Activated CD4-positive, alpha-beta T cell treated with anti-CD3 and anti-CD28 coated beads, Interleukin-2, amount 50 U/mL, for 16 hours (primary cell): ENCODE measurements at regions not wholly inside any gene's neighbourhood (a gene's known extent, or its start where the extent isn't known, plus 50 kb on each side); places are given as distances from the start of the nearest gene placed in this dataset.
"Not testable (repeated sequence)": the region's sequence is repeated elsewhere in the genome, so short reads cannot be mapped to it uniquely, and the experiment has no call there.

ENCODE experiments used
- DNase-seq: peaks from one replicate; pipeline ENCODE4 v3.0.0-alpha.2; 2020

GRCh38 chr5:130427222-130427955 lies 523.1 kb downstream of the CHSY3 start:
- DNase-seq = no peak

- no peak for DNase-seq
These were observed 521.2 kb downstream of the CHSY3 start for GRCh38 chr5:130425424-130425823.

- DNase-seq = no peak
These were observed 520.1 kb downstream of the CHSY3 start for GRCh38 chr5:130424341-130424740.

- DNase-seq = no peak
These were observed 498.6 kb downstream of the CHSY3 start for GRCh38 chr5:130402906-130403305.

- no peak for DNase-seq
These were observed 495.8 kb downstream of the CHSY3 start for GRCh38 chr5:130400091-130400490.

- DNase-seq = no peak
These were observed 494.6 kb downstream of the CHSY3 start for GRCh38 chr5:130398825-130399224.

- not testable (repeated sequence) for DNase-seq
These were observed 493.5 kb downstream of the CHSY3 start for GRCh38 chr5:130397727-130398126.

- no peak for DNase-seq
These were observed 492.9 kb downstream of the CHSY3 start for GRCh38 chr5:130397132-130397531.

GRCh38 chr5:130391727-130392264 lies 487.5 kb downstream of the CHSY3 start:
- DNase-seq = not testable (repeated sequence)

GRCh38 chr5:130386155-130386554 lies 481.9 kb downstream of the CHSY3 start:
- DNase-seq = no peak

GRCh38 chr5:130385656-130386055 lies 481.4 kb downstream of the CHSY3 start:
- no peak for DNase-seq

- no peak for DNase-seq
These were observed 461.7 kb downstream of the CHSY3 start for GRCh38 chr5:130365956-130366355.

- DNase-seq = no peak
These were observed 445.9 kb downstream of the CHSY3 start for GRCh38 chr5:130350131-130350530.

GRCh38 chr5:130337179-130337888 lies 433.1 kb downstream of the CHSY3 start:
- DNase-seq = no peak

GRCh38 chr5:130335117-130335516 lies 430.9 kb downstream of the CHSY3 start:
- no peak for DNase-seq

- DNase-seq = no peak
These were observed 428.8 kb downstream of the CHSY3 start for GRCh38 chr5:130333089-130333488.

- DNase-seq = no peak
These were observed 427.1 kb downstream of the CHSY3 start for GRCh38 chr5:130331332-130331731.

GRCh38 chr5:130324953-130325671 lies 420.8 kb downstream of the CHSY3 start:
- DNase-seq = no peak

- no peak for DNase-seq
These were observed 419.7 kb downstream of the CHSY3 start for GRCh38 chr5:130323804-130324454.

- no peak for DNase-seq
These were observed 417.7 kb downstream of the CHSY3 start for GRCh38 chr5:130321931-130322330.

- no peak for DNase-seq
These were observed 412.9 kb downstream of the CHSY3 start for GRCh38 chr5:130316971-130317680.

- no peak for DNase-seq
These were observed 391.0 kb downstream of the CHSY3 start for GRCh38 chr5:130295235-130295634.
